Mesothelial cell of epicardium (in vitro differentiated cells): ENCODE measurements at regions not wholly inside any gene's neighbourhood (a gene's known extent, or its start where the extent isn't known, plus 50 kb on each side); places are given as distances from the start of the nearest gene placed in this dataset.

ENCODE experiments used
- DNase-seq, 2 experiments: peaks; one replicate each; pipeline ENCODE4 v3.0.0; 2021; ENCODE audit warnings: low spot score in 2 of 2; ENCODE audit not compliant: unreplicated experiment in 2 of 2
- H3K27ac Mint-ChIP-seq: 2 replicates; pipeline ENCODE4 v1.8.0; 2021; ENCODE audit warnings: mixed read lengths
- H3K27me3 Mint-ChIP-seq: 2 replicates; pipeline ENCODE4 v1.8.0; 2021; ENCODE audit warnings: low read depth, mixed read lengths
- H3K36me3 Mint-ChIP-seq: 2 replicates; pipeline ENCODE4 v1.8.0; 2021; ENCODE audit warnings: mixed read lengths
- H3K4me1 Mint-ChIP-seq: 2 replicates; pipeline ENCODE4 v1.8.0; 2021; ENCODE audit warnings: mixed read lengths
- H3K4me3 Mint-ChIP-seq: 2 replicates; pipeline ENCODE4 v1.8.0; 2021; ENCODE audit warnings: mild to moderate bottlenecking, moderate library complexity, mixed read lengths
- H3K9me3 Mint-ChIP-seq: 2 replicates; pipeline ENCODE4 v1.8.0; 2021; ENCODE audit warnings: mixed read lengths
- TF ChIP-seq, protein P1 (sequence below): fragments of 200-600 bp; sonication (generic); IDR thresholded peaks from one replicate; pipeline ENCODE4 v1.5.0; 2021; ENCODE audit warnings: antibody characterized with exemption; ENCODE audit not compliant: unreplicated experiment

DNA sequence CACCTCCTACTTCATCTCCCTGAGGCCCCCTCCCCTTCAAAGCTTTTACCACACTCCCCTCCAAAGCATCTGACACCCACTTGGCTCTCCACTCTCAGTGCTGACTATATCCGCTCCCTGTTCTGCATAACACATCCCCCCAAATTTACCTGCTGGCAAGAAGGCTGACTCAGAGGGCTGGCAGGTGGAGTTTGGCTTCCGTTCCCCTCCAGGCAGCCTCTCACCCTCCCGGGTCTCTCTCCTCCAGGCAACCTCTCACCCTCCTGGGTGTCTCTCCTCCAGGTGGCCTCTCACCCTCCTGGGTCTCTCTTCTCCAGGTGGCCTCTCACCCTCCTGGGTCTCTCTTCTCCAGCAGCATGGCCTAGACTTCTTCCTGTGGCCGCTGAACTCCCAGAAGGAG, 562.1 kb downstream of the NPHP4 start:
- no peak overlapping the region for H3K4me3 Mint-ChIP-seq
- peaks cover 86% of the 10 kb centered on the region for H3K27me3 Mint-ChIP-seq
- no peaks in the 10 kb centered on the region for H3K9me3 Mint-ChIP-seq
- DNase-seq = no peak
- no peaks in the 10 kb centered on the region for H3K36me3 Mint-ChIP-seq
- no peak overlapping the region for H3K27ac Mint-ChIP-seq
- peaks cover 16% of the 10 kb centered on the region for H3K4me1 Mint-ChIP-seq
- TF ChIP-seq, protein P1, sequence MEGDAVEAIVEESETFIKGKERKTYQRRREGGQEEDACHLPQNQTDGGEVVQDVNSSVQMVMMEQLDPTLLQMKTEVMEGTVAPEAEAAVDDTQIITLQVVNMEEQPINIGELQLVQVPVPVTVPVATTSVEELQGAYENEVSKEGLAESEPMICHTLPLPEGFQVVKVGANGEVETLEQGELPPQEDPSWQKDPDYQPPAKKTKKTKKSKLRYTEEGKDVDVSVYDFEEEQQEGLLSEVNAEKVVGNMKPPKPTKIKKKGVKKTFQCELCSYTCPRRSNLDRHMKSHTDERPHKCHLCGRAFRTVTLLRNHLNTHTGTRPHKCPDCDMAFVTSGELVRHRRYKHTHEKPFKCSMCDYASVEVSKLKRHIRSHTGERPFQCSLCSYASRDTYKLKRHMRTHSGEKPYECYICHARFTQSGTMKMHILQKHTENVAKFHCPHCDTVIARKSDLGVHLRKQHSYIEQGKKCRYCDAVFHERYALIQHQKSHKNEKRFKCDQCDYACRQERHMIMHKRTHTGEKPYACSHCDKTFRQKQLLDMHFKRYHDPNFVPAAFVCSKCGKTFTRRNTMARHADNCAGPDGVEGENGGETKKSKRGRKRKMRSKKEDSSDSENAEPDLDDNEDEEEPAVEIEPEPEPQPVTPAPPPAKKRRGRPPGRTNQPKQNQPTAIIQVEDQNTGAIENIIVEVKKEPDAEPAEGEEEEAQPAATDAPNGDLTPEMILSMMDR = no peak

DNA sequence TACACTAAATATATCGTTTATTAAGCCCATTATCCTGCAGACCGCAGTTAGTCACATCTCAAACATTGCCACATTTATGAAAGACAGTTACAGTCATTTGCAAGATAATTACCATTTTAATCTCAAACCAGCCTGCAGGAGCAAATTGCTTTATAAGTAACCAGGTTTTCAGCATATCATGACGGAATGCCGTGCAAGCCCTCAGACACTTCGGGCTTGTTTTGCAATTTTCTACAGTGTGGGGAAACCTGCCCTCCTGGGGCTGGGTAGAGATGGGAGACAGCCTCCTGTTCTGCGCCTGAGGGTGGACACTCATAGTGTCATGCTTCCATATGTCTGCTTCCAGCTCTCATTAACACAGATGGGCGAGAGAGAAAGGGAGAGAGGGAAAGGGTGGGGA, 563.9 kb downstream of the NPHP4 start:
- no peaks in the 10 kb centered on the region for H3K36me3 Mint-ChIP-seq
- peaks cover 31% of the 10 kb centered on the region for H3K4me1 Mint-ChIP-seq
- no peak for DNase-seq
- TF ChIP-seq, protein P1 = no peak
- H3K27ac Mint-ChIP-seq = no peak overlapping the region
- H3K4me3 Mint-ChIP-seq = no peak overlapping the region
- no peaks in the 10 kb centered on the region for H3K9me3 Mint-ChIP-seq
- peaks cover 76% of the 10 kb centered on the region for H3K27me3 Mint-ChIP-seq

- Mint-ChIP-seq H3K27me3 (peaks cover 73% of the 10 kb centered on the region), H3K36me3 (no peaks in the 10 kb centered on the region), H3K4me1 (peaks cover 43% of the 10 kb centered on the region), H3K27ac (no peak overlapping the region), H3K4me3 (no peak overlapping the region), H3K9me3 (no peaks in the 10 kb centered on the region)
- TF ChIP-seq, protein P1 = no peak
- DNase-seq = no peak
These were observed 565.1 kb downstream of the NPHP4 start for GRCh38 chr1:5427026-5427613.

DNA sequence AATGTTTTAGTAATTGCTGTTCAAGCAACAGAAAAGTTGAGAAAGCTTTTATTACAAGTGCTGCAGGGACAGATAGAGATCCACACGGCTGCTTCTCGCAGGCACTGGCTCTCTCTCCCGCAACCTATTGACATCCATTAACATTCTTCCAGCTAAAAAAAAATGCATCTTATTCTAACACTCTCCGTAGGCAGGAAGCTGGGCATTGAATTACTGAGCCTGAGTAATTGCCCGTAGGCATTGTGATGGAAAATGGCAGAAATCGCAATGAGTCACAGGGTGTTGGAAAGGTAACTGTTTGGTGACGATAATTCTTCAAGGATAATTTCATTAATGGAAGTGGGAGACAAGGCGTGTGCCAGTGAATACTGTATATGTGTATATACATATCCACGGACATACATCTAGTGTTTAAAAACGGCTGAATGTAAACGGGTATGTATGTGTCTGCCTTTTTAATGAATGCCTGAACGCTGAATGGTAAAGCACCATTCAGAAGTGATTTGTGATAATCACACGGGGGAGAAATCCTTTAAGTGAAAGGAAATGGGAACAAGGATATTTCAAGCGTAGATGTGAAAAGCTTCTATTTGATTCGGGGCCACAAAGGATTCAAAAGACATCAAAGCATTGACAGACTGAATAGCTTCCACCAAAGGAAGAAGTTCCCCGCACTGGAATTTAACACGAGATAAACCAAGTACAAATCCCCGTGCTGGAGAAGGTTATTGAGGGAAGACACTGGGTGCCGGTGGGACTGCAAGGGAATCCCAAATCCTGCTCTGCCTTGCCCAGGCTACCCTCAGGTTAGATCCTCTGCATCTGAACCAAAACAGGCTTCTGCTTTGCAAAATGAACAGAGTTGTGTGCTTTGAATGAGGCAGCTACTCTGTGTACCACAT, 567.2 kb downstream of the NPHP4 start:
- TF ChIP-seq, protein P1 = no peak
- Mint-ChIP-seq H3K27ac (no peak overlapping the region), H3K4me1 (peaks cover 36% of the 10 kb centered on the region), H3K4me3 (no peak overlapping the region), H3K27me3 (peaks cover 71% of the 10 kb centered on the region), H3K36me3 (no peaks in the 10 kb centered on the region), H3K9me3 (no peaks in the 10 kb centered on the region)
- DNase-seq = no peak

DNA sequence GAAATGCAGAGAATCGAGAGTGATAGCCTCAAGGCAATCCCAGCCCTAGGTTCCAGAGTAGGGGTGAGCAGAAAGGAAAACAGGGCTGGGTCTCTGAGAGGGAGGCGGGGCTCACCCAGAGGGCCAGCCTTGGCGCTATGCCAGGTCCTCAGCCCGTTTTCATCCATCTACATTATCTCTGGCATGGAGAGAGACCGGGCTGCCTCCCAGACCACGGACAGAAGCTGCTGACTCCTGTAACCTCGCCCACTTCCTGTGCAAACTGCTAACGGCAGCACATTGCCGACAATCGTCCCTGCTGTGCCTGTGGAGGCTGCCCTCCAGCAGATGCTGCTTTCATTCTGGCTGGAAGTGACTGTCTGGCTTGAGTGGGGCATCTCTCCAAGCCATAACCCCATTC, 569.1 kb downstream of the NPHP4 start:
- H3K27ac Mint-ChIP-seq = peak overlapping the region; percentile 2
- peak; percentile 46 to 75 for DNase-seq

More for the DNA sequence above, 569.1 kb downstream of the NPHP4 start:
- Mint-ChIP-seq H3K36me3 (no peaks in the 10 kb centered on the region), H3K27me3 (peaks cover 66% of the 10 kb centered on the region), H3K4me1 (peaks cover 34% of the 10 kb centered on the region), H3K9me3 (no peaks in the 10 kb centered on the region), H3K4me3 (peak overlapping the region; percentile 14)
- TF ChIP-seq, protein P1 = no peak
